Esophagus squamous epithelium (tissue), 4 donors: ENCODE measurements at regions not wholly inside any gene's neighbourhood (a gene's known extent, or its start where the extent isn't known, plus 50 kb on each side); places are given as distances from the start of the nearest gene placed in this dataset.

Source experiments
- CTCF ChIP-seq, 6 experiments: fragments of 450-650 bp in 4 of 6; fragments of 200-600 bp in 2 of 6; sonication (generic) in 2 of 6; IDR thresholded peaks; one replicate each; pipeline ENCODE4 v1.5.1; 2016 to 2019; ENCODE audit warnings: antibody characterized with exemption in 6 of 6, mild to moderate bottlenecking in 4 of 6, moderate library complexity in 4 of 6
- POLR2A ChIP-seq, 4 donors: fragments of 450-650 bp; IDR thresholded peaks; one replicate each; pipeline ENCODE4 v1.6.1; 2017; ENCODE audit warnings: antibody characterized with exemption in 4 of 4, mild to moderate bottlenecking in 4 of 4, moderate library complexity in 3 of 4

- TF ChIP-seq POLR2A (IDR thresholded peaks at IDR 0.05) (no peak), CTCF (IDR thresholded peaks at IDR 0.05) (no peak)
Observed at GRCh38 chr2:226174390-226174789, 625.2 kb downstream of the IRS1 start.
